Dedifferentiated amniotic fluid mesenchymal stem cell (primary cell): ENCODE measurements at regions not wholly inside any gene's neighbourhood (a gene's known extent, or its start where the extent isn't known, plus 50 kb on each side); places are given as distances from the start of the nearest gene placed in this dataset.
"Not testable (repeated sequence)": the region's sequence is repeated elsewhere in the genome, so short reads cannot be mapped to it uniquely, and the experiment has no call there.

Experiments used
- DNase-seq: peaks from one replicate; pipeline ENCODE4 v3.0.0-alpha.2; 2016; ENCODE audit errors: extremely low spot score

- no peak for DNase-seq
These were observed 139.0 kb upstream of the TNRC6C start for GRCh38 chr17:77819497-77819896.

- DNase-seq: no peak
These were observed 137.4 kb upstream of the TNRC6C start for GRCh38 chr17:77821114-77821513.

- no peak for DNase-seq
These were observed 136.0 kb upstream of the TNRC6C start for GRCh38 chr17:77822302-77823030.

DNA sequence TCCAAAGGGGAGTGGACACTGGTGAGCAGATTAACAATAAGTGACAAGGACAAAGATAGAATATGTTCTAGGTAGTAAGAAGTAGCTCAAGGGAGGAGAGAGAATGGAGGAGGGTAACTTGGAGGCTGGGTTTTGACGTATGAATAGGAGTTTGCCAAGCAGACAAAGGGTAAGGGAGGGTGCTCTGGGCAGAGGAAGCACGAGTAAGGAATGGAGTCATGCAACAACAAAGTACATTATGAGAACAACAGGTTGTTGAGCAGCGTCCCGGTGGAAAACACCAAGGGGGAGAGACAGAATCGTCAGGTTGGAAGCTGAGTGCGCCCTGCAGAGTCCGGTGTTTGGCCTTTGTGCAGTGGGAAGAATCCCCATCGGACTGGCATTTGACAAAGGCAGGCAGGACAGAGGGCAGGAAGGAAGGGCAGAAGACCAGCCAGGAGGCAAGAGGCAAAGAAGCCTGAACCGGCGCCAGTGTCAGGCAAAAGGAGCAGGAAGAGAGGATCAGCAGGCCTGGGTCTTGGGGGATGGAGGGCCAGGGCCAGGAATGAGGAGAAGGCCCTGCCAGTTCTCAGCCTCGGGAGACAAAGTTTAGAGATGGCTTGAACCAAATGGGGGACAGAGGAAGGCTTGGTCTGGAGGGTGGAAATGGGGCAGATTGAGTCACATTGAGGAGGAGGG is 134.3 kb upstream of the TNRC6C start:
- DNase-seq: no peak

DNA sequence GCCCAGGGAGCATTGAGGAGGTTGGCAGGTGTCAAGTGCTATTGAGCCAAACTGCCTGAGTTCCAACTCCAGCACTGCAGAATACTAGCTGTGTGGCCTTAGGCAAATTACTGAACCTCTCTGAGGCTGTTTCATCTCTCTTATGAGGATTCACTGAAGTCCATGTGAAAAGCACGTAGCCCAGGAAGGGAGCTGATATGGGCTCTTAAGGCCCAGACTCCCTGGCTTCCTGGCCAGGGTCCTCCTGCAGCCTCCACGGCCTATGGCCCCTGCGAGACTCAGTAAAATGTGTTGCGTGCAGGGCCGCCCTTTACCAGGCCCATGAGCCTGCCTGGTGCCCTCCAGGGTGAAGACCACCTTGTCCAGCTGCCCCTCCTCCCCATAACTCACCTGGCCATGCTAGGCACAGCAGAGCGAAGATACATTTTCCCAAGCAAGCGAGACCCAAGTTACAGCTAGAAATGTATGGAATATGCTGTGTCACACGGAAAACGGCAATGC is 133.7 kb upstream of the TNRC6C start:
- no peak for DNase-seq

- DNase-seq: no peak
These were observed 132.9 kb upstream of the TNRC6C start for GRCh38 chr17:77825621-77826020.

- DNase-seq: no peak
These were observed 132.2 kb upstream of the TNRC6C start for GRCh38 chr17:77826132-77826873.

GRCh38 chr17:77827039-77827438 is 131.5 kb upstream of the TNRC6C start:
- no peak for DNase-seq

DNA sequence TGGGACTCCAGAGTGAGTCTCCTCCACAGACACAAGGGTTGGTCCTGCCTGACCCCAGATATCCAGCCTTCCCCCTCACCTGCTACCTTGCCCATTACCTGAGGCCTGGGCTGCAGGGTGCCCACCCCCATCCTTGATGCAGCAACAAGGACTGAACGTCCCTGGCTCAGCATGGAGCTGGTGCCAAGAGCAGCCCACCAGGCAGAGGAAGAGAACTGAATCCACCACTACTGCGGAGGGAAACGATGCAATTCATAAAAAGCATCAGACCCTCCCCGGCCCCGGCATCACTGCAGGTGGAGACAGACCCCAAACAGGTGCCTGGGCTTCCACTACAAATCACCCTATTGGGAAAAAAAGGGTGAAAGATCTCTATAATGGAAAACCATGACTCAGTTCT is 131.0 kb upstream of the TNRC6C start:
- DNase-seq: no peak

DNA sequence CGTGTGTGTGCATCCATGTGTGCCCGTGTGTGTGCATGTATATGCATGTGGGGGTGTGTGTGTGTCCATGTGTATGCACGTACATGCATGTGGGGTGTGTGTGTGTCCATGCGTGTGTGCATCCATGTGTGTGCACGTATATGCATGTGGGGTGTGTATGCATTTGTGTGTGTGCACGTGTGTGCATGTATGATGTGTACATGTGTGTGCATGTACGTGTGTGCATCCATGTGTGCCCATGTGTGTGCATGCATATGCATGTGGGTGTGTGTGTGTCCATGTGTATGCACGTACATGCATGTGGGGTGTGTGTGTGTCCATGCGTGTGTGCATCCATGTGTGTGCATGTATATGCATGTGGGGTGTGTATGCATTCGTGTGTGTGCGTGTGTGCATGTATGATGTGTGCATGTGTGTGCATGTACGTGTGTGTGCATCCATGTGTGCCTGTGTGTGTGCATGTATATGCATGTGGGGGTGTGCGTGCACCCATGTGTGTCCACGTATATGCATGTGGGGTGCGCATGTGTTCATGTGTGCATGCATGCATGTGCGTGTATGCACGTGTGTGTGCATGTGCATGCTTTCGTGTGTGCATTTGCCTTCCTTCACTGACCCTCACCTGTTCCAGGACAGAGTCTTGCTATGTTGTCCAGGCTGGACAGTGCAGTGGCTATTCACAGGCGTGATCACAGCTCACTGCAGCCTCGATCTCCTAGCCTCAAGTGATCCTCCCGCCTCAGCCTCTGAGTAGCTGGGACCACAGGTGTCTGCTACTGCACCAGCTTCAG is 129.6 kb upstream of the TNRC6C start:
- DNase-seq: no peak

- DNase-seq: peak; percentile 77
These were observed 128.4 kb upstream of the TNRC6C start for GRCh38 chr17:77829843-77830799.

GRCh38 chr17:77830816-77831473 is 127.6 kb upstream of the TNRC6C start:
- DNase-seq: no peak

GRCh38 chr17:77831474-77832179 is 126.9 kb upstream of the TNRC6C start:
- DNase-seq: no peak

DNA sequence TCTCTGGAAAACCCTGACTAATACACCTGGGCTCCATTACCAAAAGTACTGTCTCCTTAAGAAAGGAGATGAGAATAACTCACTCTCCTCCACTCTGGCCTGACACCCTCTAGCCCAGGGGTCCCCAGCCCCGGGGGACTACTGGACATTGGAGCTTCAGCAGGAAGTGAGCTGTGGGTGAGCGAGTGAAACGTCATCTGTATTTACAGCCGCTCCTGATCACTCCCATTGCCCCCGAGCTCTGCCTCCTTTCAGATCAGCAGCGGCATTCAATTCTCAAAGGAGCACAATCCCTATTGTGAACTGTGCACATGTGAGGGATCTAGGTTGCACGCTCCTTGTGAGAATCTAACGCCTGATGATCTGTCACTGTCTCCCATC is 126.3 kb upstream of the TNRC6C start:
- no peak for DNase-seq

DNA sequence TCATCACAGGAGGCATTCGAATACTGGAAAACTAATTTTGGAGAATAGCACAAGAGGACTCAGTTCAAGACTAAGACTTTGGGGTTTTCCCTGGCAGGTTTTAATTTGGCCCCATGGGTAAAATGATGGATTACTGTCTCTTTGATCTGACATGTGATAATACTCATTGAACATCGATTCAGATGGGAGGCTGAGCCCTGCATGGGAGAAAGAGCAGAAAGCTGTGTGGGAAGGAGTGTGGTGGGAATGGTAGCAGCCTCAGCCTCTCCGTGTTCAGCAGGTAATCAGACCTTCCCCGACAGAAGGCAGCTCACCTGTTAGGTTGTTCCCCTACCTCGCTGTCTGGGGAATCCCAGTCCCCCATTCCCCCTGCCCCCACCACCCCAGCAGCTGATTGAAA is 124.7 kb upstream of the TNRC6C start:
- DNase-seq: no peak

DNA sequence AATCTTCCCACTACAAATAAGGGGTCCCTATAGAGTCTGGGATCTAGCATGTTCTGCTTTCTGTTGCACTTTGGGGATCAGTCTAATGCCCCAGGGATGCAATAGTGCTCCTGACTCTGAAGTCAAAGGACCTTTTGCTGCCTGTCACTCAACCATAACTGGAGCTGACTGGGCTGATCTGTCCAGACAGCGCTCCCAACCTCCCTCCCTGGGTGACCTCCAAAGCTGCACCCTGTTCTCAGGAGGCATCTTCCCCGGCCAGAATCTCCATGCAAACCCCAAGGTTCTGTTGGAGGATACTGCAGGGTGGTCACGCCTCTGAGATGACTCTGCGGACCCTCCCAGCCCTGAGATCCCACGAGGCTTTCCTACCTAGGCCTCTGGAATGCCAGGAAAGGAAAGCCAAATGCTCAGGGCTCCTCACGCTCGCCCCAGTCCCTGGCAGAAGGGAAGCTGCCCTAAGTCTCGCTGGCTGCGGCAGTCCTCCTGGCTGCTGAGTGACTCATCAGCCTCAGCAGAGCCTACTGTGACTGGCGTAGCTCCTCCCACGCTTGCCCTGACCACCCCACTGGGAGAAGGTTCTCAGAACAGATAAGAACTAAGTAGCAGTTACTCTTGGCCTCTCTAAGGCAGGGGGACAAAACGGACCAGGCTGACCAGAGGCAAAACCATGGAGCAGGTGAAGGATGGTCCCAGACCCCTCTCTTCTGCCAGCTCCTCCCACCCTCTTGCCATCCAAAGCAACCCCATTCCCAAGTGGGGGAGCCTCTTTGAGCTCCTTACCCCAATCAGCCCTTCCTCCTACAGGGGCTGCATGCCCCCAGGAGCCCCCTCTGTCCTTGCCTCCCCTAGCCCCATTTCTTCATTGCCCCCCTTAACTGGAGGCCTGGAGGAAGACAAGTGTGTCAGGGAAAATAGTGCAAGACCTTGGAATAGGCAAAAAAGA is 124.1 kb upstream of the TNRC6C start:
- peak; percentile 81 for DNase-seq

DNA sequence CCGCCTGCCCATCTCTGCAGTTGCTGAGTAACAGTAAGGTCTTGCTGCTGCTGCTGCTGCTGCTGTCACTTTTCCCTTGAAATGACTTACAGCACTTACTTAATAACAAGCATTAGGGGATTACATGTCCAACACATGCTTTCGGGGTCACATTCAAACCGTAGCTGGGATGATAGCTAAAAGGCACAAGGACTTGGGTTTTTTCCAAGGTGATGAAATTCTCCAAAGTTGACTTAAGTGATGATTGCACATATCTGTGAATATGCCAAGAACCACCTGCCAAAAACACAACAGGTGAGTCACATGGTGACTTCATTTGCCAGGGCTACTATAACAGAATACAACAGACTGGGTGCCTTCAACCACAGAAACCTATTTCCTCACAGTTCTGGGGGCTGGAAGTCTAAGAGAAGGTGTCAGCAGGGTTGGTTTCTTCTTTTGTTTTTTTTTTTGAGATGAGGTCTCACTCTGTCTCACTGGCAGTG is 121.9 kb upstream of the TNRC6C start:
- DNase-seq: no peak

- DNase-seq: not testable (repeated sequence)
These were observed 121.4 kb upstream of the TNRC6C start for GRCh38 chr17:77837072-77837471.
